Dedifferentiated amniotic fluid mesenchymal stem cell (primary cell): ENCODE measurements at regions not wholly inside any gene's neighbourhood (a gene's known extent, or its start where the extent isn't known, plus 50 kb on each side); places are given as distances from the start of the nearest gene placed in this dataset.
"Not testable (repeated sequence)": the region's sequence is repeated elsewhere in the genome, so short reads cannot be mapped to it uniquely, and the experiment has no call there.

Source experiments
- DNase-seq: peaks from one replicate; pipeline ENCODE4 v3.0.0-alpha.2; 2016; ENCODE audit errors: extremely low spot score

DNA sequence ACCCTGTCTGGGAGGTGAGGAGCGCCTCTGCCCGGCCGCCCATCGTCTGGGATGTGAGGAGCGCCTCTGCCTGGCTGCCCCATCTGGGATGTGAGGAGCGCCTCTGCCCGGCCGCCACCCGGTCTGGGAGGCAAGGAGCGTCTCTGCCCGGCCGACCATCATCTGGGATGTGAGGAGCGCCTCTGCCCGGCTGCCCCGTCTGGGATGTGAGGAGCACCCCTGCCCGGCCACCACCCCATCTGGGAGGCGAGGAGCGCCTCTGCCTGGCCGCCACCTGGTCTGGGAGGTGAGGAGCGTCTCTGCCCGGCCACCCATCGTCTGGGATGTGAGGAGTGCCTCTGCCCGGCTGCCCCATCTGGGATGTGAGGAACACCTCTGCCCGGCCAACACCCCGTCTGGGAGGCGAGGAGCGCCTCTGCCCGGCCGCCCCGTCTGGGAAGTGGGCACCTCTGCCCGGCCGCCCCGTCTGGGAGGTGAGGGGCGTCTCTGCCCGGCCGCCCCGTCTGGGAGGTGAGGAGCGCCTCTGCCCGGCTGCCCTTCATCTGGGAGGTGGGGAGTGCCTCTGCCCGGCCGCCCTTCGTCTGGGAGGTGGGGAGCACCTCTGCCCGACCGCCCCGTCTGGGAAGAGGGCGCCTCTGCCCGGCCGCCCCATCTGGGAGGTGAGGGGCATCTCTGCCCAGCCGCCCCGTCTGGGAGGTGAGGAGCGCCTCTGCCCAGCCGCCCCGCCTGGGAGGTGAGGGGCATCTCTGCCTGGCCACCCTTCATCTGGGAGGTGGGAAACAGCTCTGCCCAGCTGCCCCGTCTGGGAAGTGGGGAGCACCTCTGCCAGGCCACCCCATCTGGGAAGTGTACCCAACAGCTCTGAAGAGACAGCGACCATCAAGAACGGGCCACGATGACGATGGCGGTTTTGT, 399.7 kb downstream of the CAAP1 start:
- not testable (repeated sequence) for DNase-seq

DNA sequence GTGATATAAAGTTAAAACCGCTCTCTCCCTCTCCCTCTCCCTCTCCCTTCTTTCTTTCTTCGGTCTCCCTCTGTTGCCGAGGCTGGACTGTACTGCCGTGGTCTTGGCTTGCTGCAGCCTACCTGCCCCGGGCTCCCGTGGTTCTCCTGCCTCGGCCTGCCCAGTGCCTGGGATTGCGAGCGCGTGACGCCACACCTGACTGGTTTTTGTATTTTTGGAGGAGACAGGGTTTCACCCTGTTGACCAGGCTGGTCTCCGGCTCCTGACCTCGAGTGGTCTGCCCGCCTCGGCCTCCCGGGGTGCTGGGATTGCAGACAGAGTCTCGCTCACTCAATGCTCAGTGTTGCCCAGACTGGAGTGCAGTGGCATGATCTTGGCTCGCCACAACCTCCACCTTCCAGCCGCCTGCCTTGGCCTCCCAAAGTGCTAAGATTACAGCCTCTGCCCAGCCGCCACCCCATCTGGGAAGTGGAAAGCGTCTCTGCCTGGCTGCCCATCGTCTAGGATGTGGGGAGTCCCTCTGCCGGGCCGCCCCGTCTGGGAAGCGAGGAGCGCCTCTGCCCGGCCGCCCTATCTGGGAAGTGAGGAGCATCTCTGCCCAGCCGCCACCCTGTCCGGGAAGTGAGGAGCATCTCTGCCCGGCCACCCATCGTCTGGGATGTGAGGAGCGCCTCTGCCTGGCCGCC, 400.5 kb downstream of the CAAP1 start:
- not testable (repeated sequence) for DNase-seq

DNA sequence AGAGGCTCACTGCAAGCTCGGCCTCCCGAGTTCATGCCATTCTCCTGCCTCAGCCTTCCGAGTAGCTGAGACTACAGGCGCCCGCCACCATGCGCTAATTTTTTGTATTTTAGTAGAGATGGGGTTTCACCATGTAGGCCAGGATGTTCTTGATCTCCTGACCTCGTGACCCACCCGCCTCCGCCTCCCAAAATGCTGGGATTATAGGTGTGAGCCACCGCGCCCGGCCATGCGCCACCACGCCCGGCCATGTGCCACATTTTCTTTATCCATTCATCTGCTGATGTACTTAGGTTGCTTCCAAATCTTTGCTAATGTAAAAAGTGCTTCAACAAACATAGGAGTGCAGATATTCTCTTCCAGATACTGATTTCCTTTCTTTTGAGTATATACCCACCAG, 408.6 kb downstream of the CAAP1 start:
- DNase-seq = no peak

DNA sequence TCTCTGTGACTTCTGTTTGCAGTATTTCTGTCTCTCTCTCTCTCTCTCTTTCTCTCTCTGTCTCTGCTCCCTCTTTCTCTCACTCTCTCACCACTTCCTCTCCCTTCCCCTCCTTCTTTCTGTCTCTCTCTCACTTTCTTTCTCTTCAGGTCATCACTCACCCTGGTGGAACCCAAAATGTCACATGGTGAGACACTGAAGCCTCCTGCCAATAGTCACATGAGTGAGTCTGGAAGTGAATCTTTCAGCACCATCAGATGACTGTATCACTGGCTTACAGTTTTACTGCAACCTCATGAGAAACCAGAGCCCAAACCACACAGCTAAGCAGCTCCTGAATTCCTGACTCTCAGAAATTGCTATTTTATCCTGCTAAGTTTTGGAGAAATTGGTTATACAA, 414.6 kb downstream of the CAAP1 start:
- DNase-seq = no peak

DNA sequence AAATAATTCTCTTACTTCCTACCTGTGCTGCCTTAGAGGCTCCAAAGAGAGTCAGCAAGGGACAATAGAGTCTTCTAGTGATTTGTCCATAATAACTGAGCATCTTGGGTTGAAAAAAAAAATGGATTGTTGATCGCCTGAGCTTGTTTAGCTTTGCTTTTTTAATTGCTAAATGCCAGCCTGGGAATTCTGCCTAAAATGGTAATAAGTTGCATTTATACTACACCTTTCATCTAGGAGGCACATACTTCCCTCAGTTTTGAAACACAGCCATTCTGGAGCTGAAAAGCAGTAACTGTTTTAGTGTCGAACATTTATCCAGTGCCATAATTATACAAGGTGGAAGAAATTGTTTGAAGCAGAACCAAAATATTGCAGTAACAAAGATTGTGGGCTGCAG, 421.3 kb downstream of the CAAP1 start:
- DNase-seq = no peak

DNA sequence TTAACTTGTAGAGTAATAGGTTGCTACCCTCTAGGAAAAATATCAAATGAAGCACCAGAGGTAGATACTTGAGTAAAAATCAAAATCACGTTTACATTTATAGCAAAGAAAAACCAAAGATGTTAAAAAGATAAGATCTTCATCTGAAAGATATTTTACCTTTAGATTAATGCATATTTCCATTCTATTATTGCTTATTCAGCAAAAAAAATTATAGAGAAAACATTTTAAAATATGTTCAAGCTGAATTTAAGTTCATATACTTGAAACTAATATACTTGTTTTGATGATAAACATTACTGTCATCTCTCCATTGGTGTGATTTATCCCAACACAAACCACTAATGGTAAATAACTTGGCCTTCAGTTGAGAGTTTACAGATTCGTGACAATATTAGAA, 422.3 kb downstream of the CAAP1 start:
- DNase-seq = no peak

DNA sequence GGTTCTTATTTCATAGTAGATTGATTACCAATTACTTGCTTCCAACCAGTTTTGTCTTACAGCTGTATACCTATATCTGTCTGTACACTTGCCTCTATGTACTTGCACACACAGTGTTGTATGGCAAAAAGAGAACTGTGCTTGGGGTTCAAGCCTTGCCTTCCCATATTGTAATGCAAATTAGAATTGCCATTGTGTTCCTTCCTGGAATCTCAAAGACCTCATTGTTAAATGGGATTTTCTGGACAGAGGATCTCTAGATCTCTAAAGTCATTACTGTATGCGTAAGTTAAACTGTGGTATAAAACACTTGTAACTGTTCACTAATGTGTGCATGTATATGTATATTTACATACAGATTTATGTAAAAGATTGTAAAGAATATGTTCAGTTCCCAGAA, 428.8 kb downstream of the CAAP1 start:
- no peak for DNase-seq

DNA sequence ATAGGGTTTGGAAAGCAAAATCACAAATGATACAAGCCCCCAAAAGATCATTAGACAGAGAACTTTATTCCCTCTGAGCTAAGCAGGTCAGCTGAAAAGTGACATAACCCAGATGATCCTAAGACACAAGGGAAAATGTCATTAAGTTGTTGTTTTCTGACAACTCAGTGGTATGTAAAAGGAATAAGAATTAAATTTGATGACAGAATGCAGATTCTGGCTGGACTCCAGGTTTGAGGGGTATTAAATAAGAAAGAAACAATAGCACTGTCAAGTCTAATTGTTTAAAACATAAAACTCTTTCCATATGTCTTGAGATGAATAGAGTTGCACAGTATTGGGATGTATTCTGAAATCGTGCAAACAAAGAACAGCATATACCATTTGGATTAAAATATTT, 429.9 kb downstream of the CAAP1 start:
- no peak for DNase-seq

DNA sequence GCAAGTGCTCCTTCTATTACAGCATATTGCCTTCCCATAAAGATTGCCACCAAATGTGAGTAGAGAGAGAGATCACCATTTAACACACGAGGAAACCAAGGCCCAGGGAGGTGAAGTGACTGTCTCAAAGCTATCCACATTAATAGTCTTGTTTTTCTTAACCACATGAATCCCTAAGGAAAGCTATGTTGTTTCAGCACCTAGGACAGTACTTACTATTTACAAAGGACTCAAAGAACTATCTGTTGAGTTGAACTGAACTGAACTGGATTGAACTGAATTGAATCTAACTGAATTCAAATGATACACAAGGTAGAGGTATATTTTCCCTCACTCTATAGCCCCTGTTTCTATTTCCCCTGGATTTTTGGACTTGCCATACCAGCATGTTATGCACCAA, 430.4 kb downstream of the CAAP1 start:
- DNase-seq = no peak

DNA sequence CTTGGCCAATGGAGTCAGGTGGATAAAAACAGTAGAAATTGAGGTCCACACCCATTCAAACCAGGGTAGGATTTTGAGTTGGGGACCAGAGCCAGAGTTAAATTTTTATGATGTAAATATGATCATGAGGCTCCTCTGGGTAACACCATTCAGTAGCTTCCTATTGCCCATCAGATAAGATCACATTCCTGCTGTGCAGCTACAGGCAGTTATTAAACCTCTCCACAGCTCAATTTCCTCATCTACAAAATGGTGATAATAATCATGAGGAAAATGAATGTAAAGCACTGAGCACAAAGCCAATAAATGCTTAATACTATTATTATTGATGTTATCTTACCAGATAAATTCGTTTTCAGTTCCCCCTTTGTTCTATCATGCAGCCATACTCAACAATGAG, 432.0 kb downstream of the CAAP1 start:
- DNase-seq = no peak

DNA sequence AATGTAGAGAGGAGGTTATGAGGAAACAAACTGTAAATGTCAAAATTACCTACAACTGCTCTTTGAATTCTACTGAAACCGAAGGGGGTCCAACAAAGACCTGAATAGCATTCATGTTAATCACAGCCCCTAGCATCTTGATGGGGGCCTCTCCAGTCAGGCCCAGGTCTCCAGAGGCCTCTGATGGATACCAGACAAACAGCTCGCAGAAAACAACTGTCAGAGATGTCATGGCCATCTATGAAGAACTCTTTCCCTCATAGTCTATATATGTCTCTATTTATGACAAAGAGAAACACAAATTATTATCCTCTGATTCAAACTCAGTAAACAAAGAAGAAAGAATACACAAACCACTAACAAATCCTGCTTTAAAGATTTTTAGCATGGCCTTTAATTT, 432.6 kb downstream of the CAAP1 start:
- no peak for DNase-seq

DNA sequence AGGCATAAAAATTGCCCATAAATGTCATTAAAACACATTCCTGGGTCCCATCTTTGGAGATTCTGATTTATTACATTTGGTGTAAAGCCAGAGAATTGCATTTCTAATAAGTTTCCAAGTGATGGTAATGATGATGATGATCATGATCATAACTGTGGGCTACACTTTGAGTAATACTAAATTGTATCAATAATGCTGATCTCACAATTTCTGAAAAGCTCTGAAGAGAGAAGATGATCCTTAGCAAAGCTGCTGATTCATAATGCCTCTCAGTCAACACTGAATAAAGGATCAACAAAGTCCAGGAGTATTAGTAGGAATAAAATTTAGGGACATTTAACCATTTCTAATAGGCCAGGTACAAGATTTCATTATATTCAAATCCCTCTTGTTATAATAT, 434.5 kb downstream of the CAAP1 start:
- no peak for DNase-seq

DNA sequence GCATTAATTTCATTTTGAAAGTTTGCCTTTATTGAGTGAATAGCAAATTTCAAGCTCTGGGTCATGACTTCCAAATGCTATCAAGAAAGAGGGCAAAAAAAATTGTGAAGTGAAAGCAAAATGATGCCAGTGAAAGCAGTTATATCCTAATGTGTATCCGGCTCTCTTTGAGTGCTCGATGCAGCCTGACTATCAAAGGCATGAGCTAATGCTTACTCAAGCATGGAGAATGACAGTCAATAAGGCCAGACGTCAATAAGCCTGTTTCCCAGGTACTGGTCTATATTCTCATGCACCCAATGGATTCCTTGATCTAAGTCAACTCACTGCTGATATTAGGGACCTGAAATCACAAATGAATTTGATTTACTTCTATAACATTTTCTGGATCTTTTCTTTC, 435.5 kb downstream of the CAAP1 start:
- DNase-seq = no peak

DNA sequence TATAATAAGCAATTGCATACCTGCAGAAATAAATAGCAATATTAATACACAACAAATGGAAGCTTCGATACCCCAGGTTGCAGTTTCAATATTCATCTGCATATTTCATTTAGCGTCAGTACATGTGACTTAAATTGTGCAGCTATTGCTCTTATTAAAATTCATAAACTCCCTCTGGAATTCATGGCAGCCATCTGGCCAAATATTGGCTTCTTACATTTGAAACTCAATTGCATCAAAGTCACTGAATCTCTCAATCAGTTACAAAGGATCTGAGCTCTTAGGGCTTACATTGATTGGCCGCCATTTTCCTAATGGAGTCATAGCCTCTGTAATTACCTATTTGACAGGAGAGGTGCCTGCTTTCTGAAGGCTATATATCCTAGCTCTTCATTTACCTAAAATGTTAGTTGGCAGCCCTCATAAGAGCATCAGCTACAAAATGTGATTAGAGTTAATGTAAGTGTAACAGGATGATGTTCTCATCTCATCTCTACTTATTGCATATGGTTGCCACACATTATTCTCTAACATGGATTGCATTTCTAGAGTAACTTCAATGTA, 453.5 kb downstream of the CAAP1 start:
- DNase-seq = no peak

DNA sequence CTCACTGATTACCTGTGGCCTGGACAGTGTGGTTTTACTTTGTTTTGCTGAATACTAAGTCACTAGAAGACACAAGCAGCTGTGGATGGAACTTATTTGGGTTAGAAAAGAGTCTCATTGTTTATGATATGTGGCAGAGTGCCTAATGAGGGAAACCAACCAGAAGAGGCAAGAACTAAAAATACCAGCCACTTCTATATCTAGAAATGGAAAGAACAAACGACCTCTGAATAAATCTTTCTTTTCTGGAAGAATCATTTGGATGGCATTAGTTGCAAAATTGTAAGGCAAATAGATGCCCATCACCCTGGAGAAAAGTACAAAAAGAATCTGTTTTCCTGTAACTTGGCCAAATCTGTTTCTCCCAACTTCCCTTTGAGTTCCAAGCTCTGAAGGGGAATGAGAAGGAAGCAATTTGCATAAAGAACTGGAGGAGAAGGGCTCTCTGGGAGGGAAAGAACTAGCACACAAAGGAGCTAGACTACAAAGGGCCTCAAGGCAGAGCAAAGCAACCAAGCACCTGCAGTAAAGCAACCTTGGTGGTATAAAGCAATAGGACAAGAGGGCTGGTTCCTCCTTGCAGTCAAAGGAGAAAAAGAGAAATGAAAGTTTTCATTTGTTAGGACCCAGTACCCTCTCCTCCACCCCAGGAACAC, 455.4 kb downstream of the CAAP1 start:
- no peak for DNase-seq

DNA sequence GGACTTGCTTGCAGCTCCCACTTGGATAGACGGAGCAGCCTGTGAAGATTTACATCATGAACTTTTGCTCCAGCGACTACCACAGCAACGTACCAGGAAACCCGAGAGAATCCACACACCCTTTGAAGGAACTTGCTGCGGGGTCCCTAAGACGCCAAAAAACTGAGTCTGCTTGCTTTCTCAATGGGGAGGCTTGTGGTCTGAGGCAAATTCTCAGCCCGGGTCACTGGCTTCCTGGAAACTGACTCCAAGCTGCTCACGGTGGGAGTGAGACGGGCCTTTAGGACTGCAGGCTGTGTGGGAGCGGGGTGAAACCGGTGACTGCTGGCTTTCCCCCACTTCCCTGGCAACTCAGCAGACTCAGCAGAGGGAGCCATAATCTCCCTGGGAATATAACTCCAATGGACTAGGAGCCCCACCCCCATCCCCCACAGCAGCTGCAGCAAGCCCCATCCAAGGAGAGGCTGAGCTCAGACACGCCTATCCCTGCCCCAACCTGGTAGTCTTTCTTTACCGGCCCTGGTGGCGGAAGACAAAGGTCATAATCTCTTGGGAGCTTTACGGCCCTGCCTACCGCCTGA, 466.0 kb downstream of the CAAP1 start:
- DNase-seq = no peak

DNA sequence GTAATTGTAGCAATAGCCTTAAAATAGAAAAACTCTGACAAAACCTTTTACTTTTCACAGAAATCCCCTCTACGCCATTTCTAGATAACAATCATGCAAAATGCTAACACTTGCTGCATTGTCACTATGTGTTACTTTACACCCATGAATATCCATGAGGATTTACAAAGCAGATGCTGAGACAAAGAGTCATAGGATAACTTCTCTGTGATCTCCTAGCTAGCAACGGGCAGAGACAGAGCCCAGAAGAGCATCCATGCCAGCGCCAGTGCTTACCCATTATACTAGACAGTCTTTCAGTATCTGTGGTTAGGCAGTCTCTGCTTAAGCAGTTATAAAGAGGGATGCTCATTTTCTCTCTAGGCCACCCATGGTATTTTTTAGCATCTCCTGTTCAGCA, 474.1 kb downstream of the CAAP1 start:
- DNase-seq = no peak

DNA sequence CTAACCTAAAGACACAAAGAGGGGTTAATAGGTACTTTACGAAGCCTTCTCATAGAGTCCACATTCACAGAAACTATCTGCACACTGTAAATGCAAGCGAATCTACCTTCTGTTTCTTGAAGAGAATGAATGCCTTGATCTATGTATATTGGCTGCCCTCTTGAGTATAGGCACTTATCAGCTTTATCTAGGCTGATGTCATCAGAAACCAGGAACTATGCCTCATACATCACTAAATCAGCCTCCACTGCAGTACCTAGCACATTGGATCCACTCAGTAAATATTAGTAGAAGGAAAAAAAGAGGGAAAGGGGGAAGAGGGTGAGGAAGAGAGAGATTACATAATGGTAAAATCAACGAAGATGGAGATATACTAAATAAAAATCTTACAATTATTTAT, 477.1 kb downstream of the CAAP1 start:
- no peak for DNase-seq

DNA sequence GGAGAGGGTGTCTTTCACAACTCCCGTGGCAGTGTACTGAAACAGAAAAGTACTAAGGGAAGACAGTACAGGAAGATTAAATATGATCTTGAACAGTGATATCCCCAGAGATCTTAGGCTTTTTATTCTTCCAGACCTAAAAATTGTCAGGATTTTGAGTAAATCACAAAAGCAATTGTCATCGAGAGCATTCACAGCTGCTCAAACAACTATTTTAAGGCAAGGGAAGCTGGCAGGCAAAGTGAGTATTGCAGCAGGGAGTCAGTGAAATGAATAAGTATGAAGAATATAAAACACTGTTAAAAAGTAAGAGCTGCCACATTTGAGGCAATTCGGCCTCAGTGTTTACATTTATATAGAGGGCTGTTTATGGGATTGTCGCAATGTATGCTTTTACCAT, 479.0 kb downstream of the CAAP1 start:
- no peak for DNase-seq

DNA sequence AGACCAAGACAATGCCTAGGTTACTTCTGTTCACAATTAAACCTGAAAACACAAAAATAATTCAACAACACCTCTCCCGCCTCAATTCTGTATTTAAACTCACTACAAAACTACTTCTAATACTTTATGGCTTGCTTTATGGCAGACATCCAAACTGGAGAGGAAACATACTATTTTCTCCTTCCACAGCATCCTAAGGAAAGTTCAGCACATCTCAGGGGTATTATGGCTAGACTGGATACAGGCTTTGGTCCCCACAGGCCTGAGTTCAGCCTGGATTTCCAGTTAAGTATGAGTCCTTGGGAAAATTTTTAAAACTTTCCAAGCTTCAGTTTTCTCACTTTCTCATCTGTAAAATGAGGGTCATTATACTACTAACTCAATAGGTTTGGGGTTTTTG, 480.2 kb downstream of the CAAP1 start:
- DNase-seq = no peak

DNA sequence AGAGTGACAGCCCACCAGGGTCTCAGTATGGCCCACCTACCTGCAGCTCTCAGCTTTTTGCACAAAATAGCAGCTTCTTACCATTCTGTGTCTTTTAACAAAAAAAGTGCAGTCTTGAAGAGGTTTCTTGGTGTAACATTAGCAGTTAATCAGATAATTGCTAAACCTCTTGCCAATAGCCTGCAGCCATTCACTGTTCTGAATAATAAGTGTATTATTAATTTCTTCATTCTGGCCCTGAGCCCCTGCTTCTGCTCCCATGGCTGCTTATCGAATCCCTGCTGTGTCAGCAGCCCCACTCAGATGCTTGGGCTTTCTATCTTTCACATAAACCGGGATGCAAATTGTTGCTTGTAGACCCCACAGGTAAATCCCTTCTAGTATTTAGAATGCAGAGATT, 485.9 kb downstream of the CAAP1 start:
- no peak for DNase-seq

DNA sequence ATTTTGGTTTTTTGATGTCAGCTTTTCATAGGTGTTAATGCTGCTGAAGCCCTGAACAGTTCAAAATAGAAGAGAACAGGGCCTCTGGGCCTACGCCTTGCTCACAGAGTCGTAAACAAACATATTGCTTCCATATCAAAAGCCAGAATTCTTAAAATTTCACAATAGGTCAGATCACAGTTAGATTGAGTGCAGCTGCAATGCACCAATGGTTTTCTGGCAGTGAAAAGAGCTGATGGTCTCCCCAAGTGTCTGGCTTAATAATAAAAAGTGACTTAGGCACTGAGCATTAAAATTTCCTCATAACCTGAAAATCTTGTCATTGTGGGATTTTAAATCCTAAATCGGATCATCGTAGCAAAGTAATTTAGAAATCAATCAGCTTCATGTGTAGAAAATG, 493.0 kb downstream of the CAAP1 start:
- DNase-seq = no peak
